Esophagus muscularis mucosa (tissue), 3 donors: ENCODE measurements at regions not wholly inside any gene's neighbourhood (a gene's known extent, or its start where the extent isn't known, plus 50 kb on each side); places are given as distances from the start of the nearest gene placed in this dataset.

Source experiments
- EP300 ChIP-seq: sonication (generic); formaldehyde crosslinking; IDR thresholded peaks from one replicate; pipeline ENCODE4 v1.6.1; 2017; ENCODE audit warnings: antibody characterized with exemption
- TF ChIP-seq, protein P1 (sequence below), 3 experiments: fragments of 200-600 bp in 2 of 3; fragments of 450-650 bp in 1 of 3; sonication (generic) in 2 of 3; IDR thresholded peaks; one replicate each; pipeline ENCODE4 v1.5.1; 2017 to 2019; ENCODE audit warnings: antibody characterized with exemption in 3 of 3, mild to moderate bottlenecking in 2 of 3, moderate library complexity in 1 of 3

GRCh38 chr10:18880530-18880929 is 168.1 kb upstream of the MALRD1 start:
- TF ChIP-seq EP300: no peak
- TF ChIP-seq, protein P1, sequence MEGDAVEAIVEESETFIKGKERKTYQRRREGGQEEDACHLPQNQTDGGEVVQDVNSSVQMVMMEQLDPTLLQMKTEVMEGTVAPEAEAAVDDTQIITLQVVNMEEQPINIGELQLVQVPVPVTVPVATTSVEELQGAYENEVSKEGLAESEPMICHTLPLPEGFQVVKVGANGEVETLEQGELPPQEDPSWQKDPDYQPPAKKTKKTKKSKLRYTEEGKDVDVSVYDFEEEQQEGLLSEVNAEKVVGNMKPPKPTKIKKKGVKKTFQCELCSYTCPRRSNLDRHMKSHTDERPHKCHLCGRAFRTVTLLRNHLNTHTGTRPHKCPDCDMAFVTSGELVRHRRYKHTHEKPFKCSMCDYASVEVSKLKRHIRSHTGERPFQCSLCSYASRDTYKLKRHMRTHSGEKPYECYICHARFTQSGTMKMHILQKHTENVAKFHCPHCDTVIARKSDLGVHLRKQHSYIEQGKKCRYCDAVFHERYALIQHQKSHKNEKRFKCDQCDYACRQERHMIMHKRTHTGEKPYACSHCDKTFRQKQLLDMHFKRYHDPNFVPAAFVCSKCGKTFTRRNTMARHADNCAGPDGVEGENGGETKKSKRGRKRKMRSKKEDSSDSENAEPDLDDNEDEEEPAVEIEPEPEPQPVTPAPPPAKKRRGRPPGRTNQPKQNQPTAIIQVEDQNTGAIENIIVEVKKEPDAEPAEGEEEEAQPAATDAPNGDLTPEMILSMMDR (IDR thresholded peaks at IDR 0.05): no peak
